ENCODE measurements at regions not wholly inside any gene's neighbourhood (a gene's known extent, or its start where the extent isn't known, plus 50 kb on each side); places are given as distances from the start of the nearest gene placed in this dataset.

DNA sequence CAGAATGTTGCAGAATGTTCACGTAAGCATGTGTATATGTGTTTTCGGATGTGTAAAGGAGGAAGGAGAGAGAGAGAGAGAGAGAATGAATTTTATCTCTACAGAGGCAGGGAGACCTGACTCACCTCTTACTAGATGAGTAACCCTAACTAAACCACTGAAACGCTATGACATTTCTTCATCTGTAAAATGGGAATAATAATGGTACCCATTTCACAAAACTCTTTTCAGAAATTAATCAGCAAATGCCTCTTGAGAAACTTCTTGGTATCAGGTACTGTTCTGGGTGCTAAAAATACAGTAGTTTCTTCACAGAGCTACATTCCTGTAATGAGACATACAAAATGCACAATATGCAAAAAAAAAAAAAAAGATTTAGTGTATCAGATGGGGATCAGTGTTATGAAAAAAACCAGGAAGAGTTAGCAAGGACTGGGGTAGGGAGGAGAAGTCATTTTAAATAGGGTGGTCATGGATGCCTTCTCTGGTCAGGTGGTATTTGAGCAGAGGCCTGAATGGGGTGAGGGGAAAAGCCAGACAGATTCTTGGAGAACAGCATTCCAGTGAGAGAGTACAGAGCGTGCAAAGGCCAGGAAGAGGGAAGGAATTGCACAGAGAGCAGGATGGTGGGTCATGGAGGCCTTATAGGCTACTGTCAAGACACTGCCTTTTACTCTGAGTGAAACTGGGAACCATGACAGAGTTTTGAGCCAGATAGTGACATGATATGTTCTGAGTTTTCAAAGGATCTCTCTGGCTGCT lies 84.9 kb upstream of the SPANXB1 start:
- CTCF ChIA-PET: interaction anchor here (0.6 kb wide), 3 partner anchors 16 to 919 kb away, joined by 3 to 5 read pairs (median 4); no protein-coding TSS in a partner anchor
- BruUV-seq (replicated peaks): no TSS peak
- Histone ChIP-seq H3K4me3 (ENCODE audit: low read depth in 2 of 2, low read length in 2 of 2) (no peak overlapping the region), H3K36me3 (ENCODE audit: control insufficient read depth, insufficient read depth, low read length) (no peaks in the 10 kb centered on the region), H3K4me1 (ENCODE audit: control insufficient read depth, insufficient read depth, low read length) (no peaks in the 10 kb centered on the region), H3K27me3 (ENCODE audit: control insufficient read depth, insufficient read depth, low read length) (no peaks in the 10 kb centered on the region), H3K27ac (ENCODE audit: low read length) (no peak overlapping the region), H3K9me3 (ENCODE audit: control insufficient read depth, insufficient read depth, low read depth, low read length) (no peaks in the 10 kb centered on the region)
- ATAC-seq (no peak), DNase-seq (ENCODE audit: low read depth, low spot score) (no peak)
- in situ Hi-C loops (cut with HindIII; ENCODE audit: low pct_unique_long_range_greater_than_20kb, low sequenced_read_pairs): no loop called here
- POLR2A ChIA-PET: interaction anchor here (0.7 kb wide), 1 partner anchor 723 kb away, joined by 3 read pairs; no protein-coding TSS in a partner anchor
- intact Hi-C loops (cut with micrococcal nuclease; ENCODE audit: unreplicated experiment): loop anchor here (5.0 kb wide), 1 partner anchor 360 kb away; no protein-coding TSS in a partner anchor
- no peak for TF ChIP-seq POLR2AphosphoS5 (IDR thresholded peaks at IDR 0.05; ENCODE audit: low read depth, low read length)
- TF ChIP-seq, protein P1, sequence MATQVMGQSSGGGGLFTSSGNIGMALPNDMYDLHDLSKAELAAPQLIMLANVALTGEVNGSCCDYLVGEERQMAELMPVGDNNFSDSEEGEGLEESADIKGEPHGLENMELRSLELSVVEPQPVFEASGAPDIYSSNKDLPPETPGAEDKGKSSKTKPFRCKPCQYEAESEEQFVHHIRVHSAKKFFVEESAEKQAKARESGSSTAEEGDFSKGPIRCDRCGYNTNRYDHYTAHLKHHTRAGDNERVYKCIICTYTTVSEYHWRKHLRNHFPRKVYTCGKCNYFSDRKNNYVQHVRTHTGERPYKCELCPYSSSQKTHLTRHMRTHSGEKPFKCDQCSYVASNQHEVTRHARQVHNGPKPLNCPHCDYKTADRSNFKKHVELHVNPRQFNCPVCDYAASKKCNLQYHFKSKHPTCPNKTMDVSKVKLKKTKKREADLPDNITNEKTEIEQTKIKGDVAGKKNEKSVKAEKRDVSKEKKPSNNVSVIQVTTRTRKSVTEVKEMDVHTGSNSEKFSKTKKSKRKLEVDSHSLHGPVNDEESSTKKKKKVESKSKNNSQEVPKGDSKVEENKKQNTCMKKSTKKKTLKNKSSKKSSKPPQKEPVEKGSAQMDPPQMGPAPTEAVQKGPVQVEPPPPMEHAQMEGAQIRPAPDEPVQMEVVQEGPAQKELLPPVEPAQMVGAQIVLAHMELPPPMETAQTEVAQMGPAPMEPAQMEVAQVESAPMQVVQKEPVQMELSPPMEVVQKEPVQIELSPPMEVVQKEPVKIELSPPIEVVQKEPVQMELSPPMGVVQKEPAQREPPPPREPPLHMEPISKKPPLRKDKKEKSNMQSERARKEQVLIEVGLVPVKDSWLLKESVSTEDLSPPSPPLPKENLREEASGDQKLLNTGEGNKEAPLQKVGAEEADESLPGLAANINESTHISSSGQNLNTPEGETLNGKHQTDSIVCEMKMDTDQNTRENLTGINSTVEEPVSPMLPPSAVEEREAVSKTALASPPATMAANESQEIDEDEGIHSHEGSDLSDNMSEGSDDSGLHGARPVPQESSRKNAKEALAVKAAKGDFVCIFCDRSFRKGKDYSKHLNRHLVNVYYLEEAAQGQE (IDR thresholded peaks at IDR 0.05; ENCODE audit: insufficient read depth in 1 of 2, low read depth in 2 of 2, low read length in 1 of 2): no peak
- no peak for TF ChIP-seq CTCF (IDR thresholded peaks at IDR 0.05)
- no peak for TF ChIP-seq TCF7L2 (IDR thresholded peaks at IDR 0.05; ENCODE audit: low read depth, low read length)
- TF ChIP-seq SIN3A (IDR thresholded peaks at IDR 0.05; ENCODE audit: borderline replicate concordance, insufficient read depth, low read depth, low read length): no peak

GRCh38 chrX:140918398-140919038 lies 83.9 kb upstream of the SPANXB1 start:
- in situ Hi-C loops (cut with HindIII; ENCODE audit: low pct_unique_long_range_greater_than_20kb, low sequenced_read_pairs): no loop called here
- intact Hi-C loops (cut with micrococcal nuclease; ENCODE audit: unreplicated experiment): loop anchor here (5.0 kb wide), 1 partner anchor 359 kb away; no protein-coding TSS in a partner anchor
- POLR2A ChIA-PET: interaction anchor here (0.6 kb wide), 1 partner anchor 8 kb away, joined by 4 read pairs; no protein-coding TSS in a partner anchor

More at GRCh38 chrX:140918398-140919038, 83.9 kb upstream of the SPANXB1 start:
- no peaks in the 10 kb centered on the region for H3K4me1 ChIP-seq (ENCODE audit: control insufficient read depth, insufficient read depth, low read length)
- no peaks in the 10 kb centered on the region for H3K9me3 ChIP-seq (ENCODE audit: control insufficient read depth, insufficient read depth, low read depth, low read length)
- H3K36me3 ChIP-seq (ENCODE audit: control insufficient read depth, insufficient read depth, low read length): no peaks in the 10 kb centered on the region
- H3K27ac ChIP-seq (ENCODE audit: low read length): no peak overlapping the region
- TF ChIP-seq CTCF (IDR thresholded peaks at IDR 0.05) (peak; percentile 83), SIN3A (IDR thresholded peaks at IDR 0.05; ENCODE audit: borderline replicate concordance, insufficient read depth, low read depth, low read length) (no peak), POLR2AphosphoS5 (IDR thresholded peaks at IDR 0.05; ENCODE audit: low read depth, low read length) (no peak)
- TF ChIP-seq, protein P1 (IDR thresholded peaks at IDR 0.05; ENCODE audit: insufficient read depth in 1 of 2, low read depth in 2 of 2, low read length in 1 of 2): no peak
- H3K4me3 ChIP-seq (ENCODE audit: low read depth in 2 of 2, low read length in 2 of 2): no peak overlapping the region
- CTCF ChIA-PET: interaction anchor here (0.6 to 0.8 kb wide), 5 partner anchors 14 to 1497 kb away, joined by 3 to 5 read pairs (median 4); no protein-coding TSS in a partner anchor
- H3K27me3 ChIP-seq (ENCODE audit: control insufficient read depth, insufficient read depth, low read length): no peaks in the 10 kb centered on the region
- BruUV-seq (replicated peaks): no TSS peak
- DNase-seq (ENCODE audit: low read depth, low spot score) (peak; percentile 17), ATAC-seq (peak; percentile 72)
